ENCODE measurements at regions not wholly inside any gene's neighbourhood (a gene's known extent, or its start where the extent isn't known, plus 50 kb on each side); places are given as distances from the start of the nearest gene placed in this dataset.
"Not testable (repeated sequence)": the region's sequence is repeated elsewhere in the genome, so short reads cannot be mapped to it uniquely, and the experiment has no call there.

DNA sequence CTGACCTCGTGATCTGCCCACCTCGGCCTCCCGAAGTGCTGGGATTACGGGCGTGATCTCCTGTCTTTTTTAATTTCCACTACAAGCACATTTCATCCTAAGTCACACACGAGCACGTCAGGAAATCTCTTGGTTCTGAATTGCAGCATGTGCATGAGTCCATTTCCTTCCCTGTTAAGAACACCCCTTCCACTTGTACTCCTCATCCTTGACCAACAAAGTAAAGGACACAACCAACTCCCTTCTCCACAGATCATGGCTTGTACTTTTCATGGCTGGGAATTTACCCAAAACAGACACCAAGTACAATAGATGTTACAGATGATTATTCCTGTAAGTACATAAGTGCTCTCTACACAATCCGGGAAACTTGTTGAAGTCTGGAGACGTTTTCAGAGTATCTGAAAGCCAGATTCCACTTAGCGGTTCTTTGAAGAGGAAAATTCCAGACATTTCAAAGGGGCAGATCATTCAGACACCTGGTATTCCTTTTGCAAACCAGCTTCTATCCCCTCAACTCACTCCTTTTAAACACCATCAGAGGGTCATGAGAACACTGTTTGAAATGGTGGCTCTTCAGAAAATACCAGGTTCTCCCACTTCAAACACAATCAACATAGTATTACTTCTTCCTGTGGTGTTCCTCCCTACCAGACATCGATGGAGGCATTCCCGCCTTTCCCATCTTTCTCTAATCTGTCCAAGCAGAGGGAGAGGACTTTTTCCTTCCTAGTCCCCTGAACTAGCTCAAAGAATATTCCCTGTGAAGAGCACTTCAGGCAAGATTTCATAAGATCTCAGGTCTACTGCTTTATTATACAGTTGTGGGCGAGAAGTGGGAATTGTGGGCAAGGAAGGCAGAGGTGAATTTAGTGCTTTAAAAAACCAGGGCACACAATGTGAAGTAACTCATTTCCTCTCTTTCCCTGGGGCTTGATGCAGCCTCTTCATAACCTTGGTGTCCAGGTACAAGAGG, 80.1 kb upstream of the TSC22D2 start:
- intact Hi-C loops (cut with DNase I): no loop called here
- H3K27ac ChIP-seq: no peak overlapping the region
- TF ChIP-seq, protein P1, sequence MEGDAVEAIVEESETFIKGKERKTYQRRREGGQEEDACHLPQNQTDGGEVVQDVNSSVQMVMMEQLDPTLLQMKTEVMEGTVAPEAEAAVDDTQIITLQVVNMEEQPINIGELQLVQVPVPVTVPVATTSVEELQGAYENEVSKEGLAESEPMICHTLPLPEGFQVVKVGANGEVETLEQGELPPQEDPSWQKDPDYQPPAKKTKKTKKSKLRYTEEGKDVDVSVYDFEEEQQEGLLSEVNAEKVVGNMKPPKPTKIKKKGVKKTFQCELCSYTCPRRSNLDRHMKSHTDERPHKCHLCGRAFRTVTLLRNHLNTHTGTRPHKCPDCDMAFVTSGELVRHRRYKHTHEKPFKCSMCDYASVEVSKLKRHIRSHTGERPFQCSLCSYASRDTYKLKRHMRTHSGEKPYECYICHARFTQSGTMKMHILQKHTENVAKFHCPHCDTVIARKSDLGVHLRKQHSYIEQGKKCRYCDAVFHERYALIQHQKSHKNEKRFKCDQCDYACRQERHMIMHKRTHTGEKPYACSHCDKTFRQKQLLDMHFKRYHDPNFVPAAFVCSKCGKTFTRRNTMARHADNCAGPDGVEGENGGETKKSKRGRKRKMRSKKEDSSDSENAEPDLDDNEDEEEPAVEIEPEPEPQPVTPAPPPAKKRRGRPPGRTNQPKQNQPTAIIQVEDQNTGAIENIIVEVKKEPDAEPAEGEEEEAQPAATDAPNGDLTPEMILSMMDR (IDR thresholded peaks at IDR 0.05): no peak
- H3K36me3 ChIP-seq: no peaks in the 10 kb centered on the region
- DNase-seq (ENCODE audit: low spot score in 2 of 2): no peak
- no peak overlapping the region for H3K4me3 ChIP-seq
- H3K4me1 ChIP-seq: peaks cover 0 to 2% of the 10 kb centered on the region in 2 donors
- no peaks in the 10 kb centered on the region for H3K27me3 ChIP-seq
- no peaks in the 10 kb centered on the region for H3K9me3 ChIP-seq

DNA sequence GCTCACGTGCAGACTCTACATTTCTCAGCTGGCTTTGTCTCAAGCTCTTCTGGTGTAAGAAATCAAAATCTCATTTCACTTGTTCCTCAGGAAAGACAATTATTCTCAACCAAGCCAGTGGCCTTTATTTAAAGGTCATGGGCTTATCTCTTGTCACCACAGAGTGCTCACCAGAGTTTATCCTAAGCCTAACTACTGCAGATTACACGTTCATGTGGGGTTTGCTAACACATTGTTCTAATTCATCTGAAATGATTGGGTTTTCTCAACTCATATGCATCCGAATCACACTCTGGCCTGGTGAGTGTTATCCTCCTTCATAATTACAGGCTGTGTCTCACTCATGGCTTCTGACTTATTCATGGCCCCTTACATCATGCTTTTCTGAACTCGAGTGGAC, 83.3 kb upstream of the TSC22D2 start:
- H3K4me3 ChIP-seq: no peak overlapping the region
- H3K4me1 ChIP-seq: no peaks in the 10 kb centered on the region
- TF ChIP-seq, protein P1 (IDR thresholded peaks at IDR 0.05): no peak
- H3K27ac ChIP-seq: no peak overlapping the region
- no peak for DNase-seq (ENCODE audit: low spot score in 2 of 2)
- no peaks in the 10 kb centered on the region for H3K9me3 ChIP-seq
- intact Hi-C loops (cut with DNase I): no loop called here
- no peaks in the 10 kb centered on the region for H3K36me3 ChIP-seq
- no peaks in the 10 kb centered on the region for H3K27me3 ChIP-seq

DNA sequence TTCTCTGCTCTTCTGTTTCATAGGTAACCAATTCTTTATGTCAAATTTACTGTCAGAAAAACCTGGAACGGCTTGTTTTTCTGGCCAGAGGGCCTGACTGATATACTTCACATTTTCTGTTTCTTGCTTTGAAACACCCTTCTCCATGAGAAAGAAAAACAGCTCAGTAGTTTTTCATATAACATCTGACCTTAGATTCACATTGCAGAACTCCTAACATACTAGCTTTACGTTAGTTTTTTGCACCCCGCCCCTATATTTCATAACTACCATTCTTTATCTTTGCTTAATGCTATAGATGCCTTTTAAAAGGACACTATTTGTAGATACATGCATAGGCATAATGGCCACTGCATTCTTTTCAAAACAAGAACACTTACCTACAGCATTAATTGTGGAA, 83.9 kb upstream of the TSC22D2 start:
- DNase-seq (ENCODE audit: low spot score in 2 of 2): no peak
- H3K27ac ChIP-seq: no peak overlapping the region
- TF ChIP-seq, protein P1 (IDR thresholded peaks at IDR 0.05): no peak
- H3K4me1 ChIP-seq: no peaks in the 10 kb centered on the region
- H3K36me3 ChIP-seq: no peaks in the 10 kb centered on the region
- H3K27me3 ChIP-seq: no peaks in the 10 kb centered on the region
- no peak overlapping the region for H3K4me3 ChIP-seq
- H3K9me3 ChIP-seq: no peaks in the 10 kb centered on the region
- intact Hi-C loops (cut with DNase I): no loop called here

DNA sequence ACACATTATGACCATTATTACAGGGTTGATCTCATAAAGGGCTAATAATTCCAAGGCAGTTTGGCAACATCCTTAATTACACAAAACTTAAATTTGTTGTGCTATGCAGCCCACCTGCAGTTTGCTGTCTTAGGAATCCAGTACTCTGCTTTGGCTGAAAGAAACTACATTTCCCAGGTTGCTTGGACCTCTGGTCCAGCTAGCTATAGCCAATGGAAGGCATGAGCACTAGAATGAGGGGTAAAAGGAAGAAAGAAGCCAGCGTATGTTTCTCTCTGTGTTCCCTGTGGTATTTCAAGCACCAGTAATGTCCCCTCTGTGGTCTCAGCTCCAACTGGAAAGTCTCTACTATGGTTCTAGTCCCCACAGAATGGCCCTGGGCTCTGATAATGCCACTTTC, 84.3 kb upstream of the TSC22D2 start:
- TF ChIP-seq, protein P1 (IDR thresholded peaks at IDR 0.05): no peak
- H3K27me3 ChIP-seq: no peaks in the 10 kb centered on the region
- H3K27ac ChIP-seq: no peak overlapping the region
- no peaks in the 10 kb centered on the region for H3K9me3 ChIP-seq
- H3K4me3 ChIP-seq: no peak overlapping the region
- intact Hi-C loops (cut with DNase I): no loop called here
- H3K36me3 ChIP-seq: no peaks in the 10 kb centered on the region
- H3K4me1 ChIP-seq: no peaks in the 10 kb centered on the region
- no peak for DNase-seq (ENCODE audit: low spot score in 2 of 2)

DNA sequence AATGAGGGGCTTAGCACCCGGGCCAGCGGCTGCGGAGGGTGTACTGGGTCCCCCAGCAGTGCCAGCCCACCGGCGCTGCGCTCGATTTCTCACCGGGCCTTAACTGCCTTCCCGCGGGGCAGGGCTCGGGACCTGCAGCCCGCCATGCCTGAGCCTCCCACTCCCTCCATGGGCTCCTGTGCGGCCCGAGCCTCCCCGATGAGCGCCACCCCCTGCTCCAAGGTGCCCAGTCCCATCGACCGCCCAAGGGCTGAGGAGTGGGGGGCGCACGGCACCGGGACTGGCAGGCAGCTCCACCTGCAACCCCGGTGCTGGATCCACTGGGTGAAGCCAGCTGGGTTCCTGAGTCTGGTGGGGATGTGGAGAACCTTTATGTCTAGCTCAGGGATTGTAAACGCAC, 85.0 kb upstream of the TSC22D2 start:
- H3K4me3 ChIP-seq; H3K9me3 ChIP-seq; H3K27me3 ChIP-seq; H3K36me3 ChIP-seq; intact Hi-C loops (cut with DNase I); H3K4me1 ChIP-seq; H3K27ac ChIP-seq; DNase-seq (ENCODE audit: low spot score in 2 of 2): not testable (repeated sequence)

DNA sequence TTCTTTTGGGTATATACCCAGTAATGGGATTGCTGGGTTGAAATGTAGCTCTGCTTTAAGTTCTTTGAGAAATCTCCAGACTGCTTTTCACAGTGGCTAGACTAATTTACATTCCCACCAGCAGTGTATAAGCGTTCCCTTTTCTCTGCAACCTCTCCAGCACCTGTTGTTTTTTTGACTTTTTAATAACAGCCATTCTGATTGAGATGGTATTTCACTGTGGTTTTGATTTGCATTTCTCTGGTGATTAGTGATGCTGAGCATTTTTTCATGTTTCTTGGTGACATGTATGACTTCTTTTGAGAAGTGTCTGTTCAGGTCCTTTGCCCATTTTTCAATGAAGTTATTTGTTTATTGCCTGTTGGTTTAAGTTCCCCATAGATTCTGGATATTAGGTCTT, 87.1 kb upstream of the TSC22D2 start:
- H3K27me3 ChIP-seq; DNase-seq (ENCODE audit: low spot score in 2 of 2); H3K9me3 ChIP-seq; H3K4me1 ChIP-seq; H3K36me3 ChIP-seq; intact Hi-C loops (cut with DNase I); H3K4me3 ChIP-seq; H3K27ac ChIP-seq: not testable (repeated sequence)

Data from ascending aorta (tissue), 2 donors.